AG09309 (cell line): ENCODE measurements at regions not wholly inside any gene's neighbourhood (a gene's known extent, or its start where the extent isn't known, plus 50 kb on each side); places are given as distances from the start of the nearest gene placed in this dataset.

Experiments used
- DNase-seq: peaks from one replicate; pipeline ENCODE4 v3.0.0-alpha.2; 2010; ENCODE audit warnings: low read depth
- H3K4me3 ChIP-seq: 2 replicates; pipeline ENCODE4 v1.5.1; 2011; ENCODE audit warnings: mild to moderate bottlenecking, low read depth, low read length, moderate library complexity; ENCODE audit not compliant: control insufficient read depth
- TF ChIP-seq, protein P1 (sequence below): IDR thresholded peaks from 2 replicates; pipeline ENCODE4 v1.5.1; 2011; ENCODE audit warnings: mild to moderate bottlenecking, low read depth, low read length, inconsistent platforms; ENCODE audit not compliant: insufficient read depth, control insufficient read depth; ENCODE audit errors: missing control alignments

- H3K4me3 ChIP-seq: no peak overlapping the region
- DNase-seq: no peak
- TF ChIP-seq, protein P1, sequence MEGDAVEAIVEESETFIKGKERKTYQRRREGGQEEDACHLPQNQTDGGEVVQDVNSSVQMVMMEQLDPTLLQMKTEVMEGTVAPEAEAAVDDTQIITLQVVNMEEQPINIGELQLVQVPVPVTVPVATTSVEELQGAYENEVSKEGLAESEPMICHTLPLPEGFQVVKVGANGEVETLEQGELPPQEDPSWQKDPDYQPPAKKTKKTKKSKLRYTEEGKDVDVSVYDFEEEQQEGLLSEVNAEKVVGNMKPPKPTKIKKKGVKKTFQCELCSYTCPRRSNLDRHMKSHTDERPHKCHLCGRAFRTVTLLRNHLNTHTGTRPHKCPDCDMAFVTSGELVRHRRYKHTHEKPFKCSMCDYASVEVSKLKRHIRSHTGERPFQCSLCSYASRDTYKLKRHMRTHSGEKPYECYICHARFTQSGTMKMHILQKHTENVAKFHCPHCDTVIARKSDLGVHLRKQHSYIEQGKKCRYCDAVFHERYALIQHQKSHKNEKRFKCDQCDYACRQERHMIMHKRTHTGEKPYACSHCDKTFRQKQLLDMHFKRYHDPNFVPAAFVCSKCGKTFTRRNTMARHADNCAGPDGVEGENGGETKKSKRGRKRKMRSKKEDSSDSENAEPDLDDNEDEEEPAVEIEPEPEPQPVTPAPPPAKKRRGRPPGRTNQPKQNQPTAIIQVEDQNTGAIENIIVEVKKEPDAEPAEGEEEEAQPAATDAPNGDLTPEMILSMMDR: no peak
These were observed 434.3 kb upstream of the RASGEF1B start for GRCh38 chr4:81905971-81906370.

- no peak overlapping the region for H3K4me3 ChIP-seq
- no peak for DNase-seq
- TF ChIP-seq, protein P1: no peak
These were observed 432.4 kb upstream of the RASGEF1B start for GRCh38 chr4:81904121-81904520.

GRCh38 chr4:81903212-81903611, 431.5 kb upstream of the RASGEF1B start:
- TF ChIP-seq, protein P1: no peak
- no peak for DNase-seq
- no peak overlapping the region for H3K4me3 ChIP-seq

- H3K4me3 ChIP-seq: no peak overlapping the region
- DNase-seq: no peak
- TF ChIP-seq, protein P1: no peak
These were observed 427.3 kb upstream of the RASGEF1B start for GRCh38 chr4:81898862-81899504.

DNA sequence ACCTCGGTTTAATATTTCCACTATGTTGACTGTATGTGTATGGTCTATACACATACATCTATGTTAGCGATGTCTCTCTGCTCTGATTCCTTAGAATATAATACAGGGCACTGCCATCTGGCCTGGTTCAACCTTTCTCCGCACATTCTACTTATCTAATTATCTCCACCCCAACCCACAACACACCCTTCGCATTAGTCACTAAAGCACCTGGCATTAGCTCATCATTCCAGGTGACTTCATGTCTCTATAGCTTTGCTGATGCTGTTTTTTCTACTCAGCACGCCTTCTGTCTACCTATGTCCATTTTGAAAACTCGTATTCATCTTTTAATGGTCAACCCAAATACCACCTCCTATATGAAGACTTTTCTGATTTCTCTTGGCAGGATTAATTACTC, 425.2 kb upstream of the RASGEF1B start:
- no peak for DNase-seq

DNA sequence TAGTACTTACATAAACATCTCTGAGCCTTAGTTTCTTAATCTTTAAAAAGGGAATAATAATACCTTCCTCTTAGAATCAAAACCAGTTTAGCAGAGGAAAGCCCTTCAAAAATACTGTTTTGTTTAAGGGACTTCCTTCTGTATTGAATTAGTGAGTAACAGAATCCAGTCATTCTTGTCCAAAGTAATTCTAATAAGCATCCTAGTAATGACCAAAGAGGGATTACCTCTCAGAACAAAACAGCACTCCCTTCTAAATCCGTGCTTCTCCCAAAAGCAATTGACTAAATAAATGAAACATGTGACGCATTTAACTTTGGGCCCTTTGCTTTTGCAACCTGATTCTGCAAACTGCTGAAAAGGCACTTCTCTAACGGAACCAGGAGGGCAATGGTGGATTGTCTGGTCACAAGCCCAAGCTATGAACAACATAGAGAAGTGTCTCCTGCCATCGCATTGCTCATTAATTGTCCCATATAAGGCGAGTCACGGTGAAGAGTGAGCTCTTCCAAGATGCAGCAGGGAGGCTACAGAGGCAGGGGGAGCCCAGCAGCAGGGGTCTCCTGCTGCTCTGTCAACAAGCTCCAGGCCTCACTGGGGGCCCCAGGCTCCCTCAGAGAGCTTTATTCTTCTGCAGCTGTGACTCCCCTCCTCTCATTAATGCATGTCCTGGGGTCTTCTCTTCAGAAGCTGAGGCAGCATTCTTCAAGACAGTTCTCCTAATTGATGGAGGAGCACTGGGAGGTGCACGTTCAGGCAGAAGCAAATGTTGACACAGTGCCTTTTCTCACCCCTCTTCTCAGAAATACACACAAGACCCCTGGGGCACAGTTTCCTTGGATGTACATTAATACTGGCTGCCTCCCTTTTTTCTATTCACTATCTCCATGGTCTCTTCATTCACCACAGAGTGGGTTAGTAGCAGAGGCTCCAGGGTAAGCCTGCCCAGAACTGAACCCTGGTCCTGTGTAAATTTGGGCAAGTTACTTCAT, 419.6 kb upstream of the RASGEF1B start:
- no peak overlapping the region for H3K4me3 ChIP-seq
- DNase-seq: no peak
- TF ChIP-seq, protein P1: no peak

More for the DNA sequence above, 425.2 kb upstream of the RASGEF1B start:
- no peak overlapping the region for H3K4me3 ChIP-seq
- TF ChIP-seq, protein P1: no peak
